ENCODE measurements at regions not wholly inside any gene's neighbourhood (a gene's known extent, or its start where the extent isn't known, plus 50 kb on each side); places are given as distances from the start of the nearest gene placed in this dataset.
"Not testable (repeated sequence)": the region's sequence is repeated elsewhere in the genome, so short reads cannot be mapped to it uniquely, and the experiment has no call there.

GRCh38 chr13:31385540-31385939, 185.8 kb downstream of the B3GLCT start:
- in situ Hi-C loops (cut with HindIII; ENCODE audit: low sequenced_read_pairs) = no loop called here
- no peak for DNase-seq (ENCODE audit: low spot score)

DNA sequence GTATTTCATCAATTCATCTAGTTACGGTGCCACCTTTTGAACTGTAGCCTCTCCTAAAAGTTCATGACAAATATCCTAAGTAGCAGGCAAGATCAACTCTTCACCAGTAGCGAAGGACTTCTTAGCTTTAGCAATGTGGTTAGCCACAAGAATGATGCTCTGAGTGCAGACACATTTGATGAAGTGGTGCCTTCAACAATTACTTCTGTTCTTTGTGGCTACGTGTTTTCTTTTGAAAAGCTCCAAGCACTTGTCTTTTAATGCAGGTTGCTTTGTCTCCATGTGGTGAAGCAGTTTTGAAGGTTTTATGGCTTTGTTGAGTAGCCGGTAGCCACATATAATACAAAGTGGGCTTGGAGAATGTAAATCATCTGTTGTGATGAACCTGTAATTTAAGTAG, 194.7 kb downstream of the B3GLCT start:
- in situ Hi-C loops (cut with HindIII; ENCODE audit: low sequenced_read_pairs) = no loop called here
- DNase-seq (ENCODE audit: low spot score) = no peak

DNA sequence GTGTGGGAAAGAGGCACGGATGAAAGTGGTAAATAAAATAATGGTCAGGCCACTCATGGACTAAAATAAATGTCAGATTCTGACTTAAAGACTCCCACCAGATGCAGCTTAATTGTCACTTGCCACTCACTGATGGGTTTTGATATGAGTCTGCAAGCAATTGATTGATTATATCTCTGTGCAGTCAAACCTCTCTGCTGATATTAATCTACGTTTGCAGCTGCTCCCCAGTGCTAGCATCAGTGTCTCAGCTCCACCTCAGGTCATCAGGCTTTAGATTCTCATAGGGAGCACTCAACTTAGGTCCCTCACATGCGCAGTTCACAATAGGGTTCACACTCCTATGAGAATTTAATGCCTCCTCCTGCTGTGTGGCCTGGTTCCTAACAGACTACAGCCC, 195.3 kb downstream of the B3GLCT start:
- in situ Hi-C loops (cut with HindIII; ENCODE audit: low sequenced_read_pairs) = no loop called here
- DNase-seq (ENCODE audit: low spot score) = no peak

DNA sequence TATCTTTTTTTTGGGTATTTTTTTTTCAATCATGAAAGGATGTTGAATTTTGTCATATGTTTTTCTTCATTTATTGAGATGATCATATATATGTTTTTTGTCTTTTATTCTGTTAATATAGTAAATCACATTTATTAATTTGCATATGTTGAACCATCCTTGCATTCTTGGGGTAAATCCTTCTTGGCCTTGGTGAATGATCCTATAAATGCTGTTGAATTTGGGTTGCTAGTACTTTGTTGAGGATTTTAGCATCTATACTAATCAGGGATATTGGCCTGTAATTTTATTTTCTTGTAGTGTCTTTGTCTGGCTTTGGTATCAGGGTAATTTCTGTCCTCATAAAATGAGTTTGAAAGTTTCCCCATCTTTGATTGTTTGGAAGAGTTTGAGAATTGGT, 199.9 kb downstream of the B3GLCT start:
- no peak for DNase-seq (ENCODE audit: low spot score)
- in situ Hi-C loops (cut with HindIII; ENCODE audit: low sequenced_read_pairs) = no loop called here

DNA sequence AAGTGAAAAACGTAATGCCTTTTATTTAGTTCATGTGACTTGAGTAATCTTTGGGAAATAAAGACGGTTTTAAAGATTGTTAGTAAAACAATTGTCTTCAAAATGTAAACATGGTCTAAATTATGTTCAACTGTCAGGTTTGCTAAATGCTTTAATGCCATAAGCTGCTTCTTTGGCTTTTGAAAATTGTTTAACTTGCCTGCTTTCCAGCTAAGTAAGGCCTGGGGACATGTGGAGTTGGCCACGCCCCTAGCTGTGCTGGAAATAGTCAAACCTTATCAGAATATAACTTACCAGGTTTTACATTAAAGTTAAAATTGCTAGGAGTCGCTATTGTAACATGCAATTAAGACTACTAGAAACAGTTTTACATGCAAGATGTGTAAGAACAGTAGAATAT, 203.9 kb downstream of the B3GLCT start:
- in situ Hi-C loops (cut with HindIII; ENCODE audit: low sequenced_read_pairs); DNase-seq (ENCODE audit: low spot score): not testable (repeated sequence)

- in situ Hi-C loops (cut with HindIII; ENCODE audit: low sequenced_read_pairs) = no loop called here
- DNase-seq (ENCODE audit: low spot score) = no peak
Measured at GRCh38 chr13:31408927-31409326, 209.2 kb downstream of the B3GLCT start.

GRCh38 chr13:31409678-31410356, 210.0 kb downstream of the B3GLCT start:
- no peak for DNase-seq (ENCODE audit: low spot score)
- in situ Hi-C loops (cut with HindIII; ENCODE audit: low sequenced_read_pairs) = no loop called here

DNA sequence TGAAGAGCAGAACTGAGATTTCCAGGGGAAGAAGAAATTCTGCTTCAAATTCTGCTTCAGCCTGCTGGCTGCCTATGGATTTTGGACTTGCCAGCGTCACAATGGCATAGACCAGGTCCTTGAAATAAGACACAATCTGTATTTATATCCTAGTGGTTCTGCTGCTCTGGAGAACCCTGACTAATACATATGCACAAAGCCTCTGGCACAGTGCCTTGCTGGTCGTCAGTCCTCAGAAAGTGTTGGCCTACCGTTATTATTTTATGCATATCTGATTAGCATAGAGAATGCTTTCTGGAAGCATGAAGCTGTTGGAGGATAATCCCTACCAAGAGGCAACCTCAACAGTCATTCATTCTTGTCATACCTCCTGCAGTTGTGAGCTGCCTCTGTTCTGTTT, 213.7 kb downstream of the B3GLCT start:
- in situ Hi-C loops (cut with HindIII; ENCODE audit: low sequenced_read_pairs) = no loop called here

DNA sequence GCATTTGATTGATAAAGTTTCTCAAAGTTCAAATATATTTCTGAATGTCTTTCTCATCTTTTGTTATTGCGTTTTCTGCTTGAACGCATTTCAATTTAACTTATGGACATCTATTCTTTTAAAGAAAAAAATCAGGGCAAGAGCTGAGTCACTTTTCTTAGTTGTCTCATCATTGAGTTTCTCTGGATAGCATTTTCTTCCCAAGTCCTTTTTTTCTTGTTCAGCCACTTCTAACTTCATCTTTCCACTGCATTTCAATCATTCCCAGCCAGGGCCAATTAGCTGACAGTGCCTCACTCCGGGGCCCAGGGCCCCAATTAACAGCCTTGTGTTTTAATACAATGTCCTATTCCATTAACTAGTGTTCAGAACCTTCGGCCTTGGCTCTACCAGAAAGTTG, 216.3 kb downstream of the B3GLCT start:
- in situ Hi-C loops (cut with HindIII; ENCODE audit: low sequenced_read_pairs) = no loop called here
- DNase-seq (ENCODE audit: low spot score) = no peak

More for the DNA sequence above, 213.7 kb downstream of the B3GLCT start:
- DNase-seq (ENCODE audit: low spot score) = no peak

GRCh38 chr13:31418186-31418585, 218.4 kb downstream of the B3GLCT start:
- in situ Hi-C loops (cut with HindIII; ENCODE audit: low sequenced_read_pairs) = no loop called here
- DNase-seq (ENCODE audit: low spot score) = no peak

- in situ Hi-C loops (cut with HindIII; ENCODE audit: low sequenced_read_pairs) = no loop called here
- DNase-seq (ENCODE audit: low spot score) = no peak
Measured at GRCh38 chr13:31421756-31422155, 222.0 kb downstream of the B3GLCT start.

GRCh38 chr13:31424130-31424729, 224.5 kb downstream of the B3GLCT start:
- DNase-seq (ENCODE audit: low spot score) = peak; percentile 57
- in situ Hi-C loops (cut with HindIII; ENCODE audit: low sequenced_read_pairs) = no loop called here

GRCh38 chr13:31426395-31426794, 226.6 kb downstream of the B3GLCT start:
- in situ Hi-C loops (cut with HindIII; ENCODE audit: low sequenced_read_pairs) = no loop called here
- DNase-seq (ENCODE audit: low spot score) = no peak

DNA sequence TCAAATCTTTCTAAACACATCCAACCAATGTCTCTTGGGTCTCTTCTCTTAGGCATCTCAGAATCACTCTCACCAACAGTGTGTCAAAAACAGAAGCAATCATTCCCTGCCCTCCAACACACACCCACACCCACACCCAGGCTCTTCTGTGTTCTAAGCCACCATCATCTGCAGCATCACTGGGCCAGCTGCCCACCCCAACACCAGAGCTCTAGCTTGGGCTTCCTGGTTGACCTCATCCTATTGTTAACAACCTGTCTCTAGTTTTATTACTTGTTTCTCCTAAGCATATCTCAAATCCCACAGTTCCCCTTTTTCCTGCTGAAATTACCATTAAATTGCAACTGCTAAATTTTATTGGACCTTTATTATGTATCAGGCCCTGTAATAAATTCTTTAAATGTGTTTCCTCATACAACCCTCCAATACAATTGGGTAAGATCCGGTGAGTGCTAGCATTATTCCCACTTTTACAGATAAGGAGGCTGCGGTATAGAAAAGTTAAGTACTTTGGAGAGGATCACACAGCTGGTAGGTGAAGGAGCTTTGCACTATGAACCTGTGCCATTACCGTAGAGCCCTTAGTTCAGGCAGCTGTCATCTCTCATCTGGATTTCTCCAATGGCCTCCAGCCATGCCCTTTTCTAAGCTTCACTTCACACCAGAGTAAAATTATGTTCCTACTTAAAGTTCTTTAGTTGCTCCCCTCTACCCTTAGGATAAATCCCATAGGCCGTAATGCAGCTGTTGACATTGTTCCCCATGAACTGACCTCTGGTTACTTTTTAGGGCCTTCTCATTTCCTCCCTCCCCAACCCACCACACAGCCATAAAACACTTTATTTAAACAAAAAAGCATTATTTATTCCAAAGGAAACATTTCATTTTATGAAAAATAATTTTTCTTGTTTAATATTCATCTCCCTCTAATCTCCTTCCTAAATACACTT, 227.7 kb downstream of the B3GLCT start:
- in situ Hi-C loops (cut with HindIII; ENCODE audit: low sequenced_read_pairs) = no loop called here
- no peak for DNase-seq (ENCODE audit: low spot score)

DNA sequence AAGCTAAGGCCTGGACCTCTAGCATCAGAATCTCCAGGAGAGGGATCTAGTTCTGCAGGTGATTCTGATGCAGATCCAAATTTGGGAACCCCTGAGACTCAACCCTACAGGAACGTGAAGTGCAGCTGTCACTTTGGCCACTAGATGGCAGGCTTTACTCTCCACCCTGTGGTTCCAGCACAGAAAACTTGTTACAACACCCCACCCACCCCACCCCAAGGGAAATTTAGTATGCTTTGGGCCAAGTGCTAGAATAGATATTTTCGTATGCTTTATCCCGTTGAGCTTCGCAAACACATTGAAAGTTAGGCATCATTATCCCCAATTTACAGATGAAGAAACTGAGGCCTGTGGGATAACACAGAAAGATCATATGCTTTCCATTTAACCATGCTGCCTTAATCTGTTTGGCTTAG, 232.0 kb downstream of the B3GLCT start:
- peak; percentile 10 for DNase-seq (ENCODE audit: low spot score)
- in situ Hi-C loops (cut with HindIII; ENCODE audit: low sequenced_read_pairs) = no loop called here

GRCh38 chr13:31433207-31433606, 233.4 kb downstream of the B3GLCT start:
- in situ Hi-C loops (cut with HindIII; ENCODE audit: low sequenced_read_pairs) = no loop called here
- DNase-seq (ENCODE audit: low spot score) = no peak

- DNase-seq (ENCODE audit: low spot score) = no peak
- in situ Hi-C loops (cut with HindIII; ENCODE audit: low sequenced_read_pairs) = no loop called here
Measured at GRCh38 chr13:31433746-31434145, 234.0 kb downstream of the B3GLCT start.

- DNase-seq (ENCODE audit: low spot score) = no peak
- in situ Hi-C loops (cut with HindIII; ENCODE audit: low sequenced_read_pairs) = no loop called here
Measured at GRCh38 chr13:31434613-31435012, 234.8 kb downstream of the B3GLCT start.

- in situ Hi-C loops (cut with HindIII; ENCODE audit: low sequenced_read_pairs) = no loop called here
Measured at GRCh38 chr13:31435536-31435935, 235.8 kb downstream of the B3GLCT start.

DNA sequence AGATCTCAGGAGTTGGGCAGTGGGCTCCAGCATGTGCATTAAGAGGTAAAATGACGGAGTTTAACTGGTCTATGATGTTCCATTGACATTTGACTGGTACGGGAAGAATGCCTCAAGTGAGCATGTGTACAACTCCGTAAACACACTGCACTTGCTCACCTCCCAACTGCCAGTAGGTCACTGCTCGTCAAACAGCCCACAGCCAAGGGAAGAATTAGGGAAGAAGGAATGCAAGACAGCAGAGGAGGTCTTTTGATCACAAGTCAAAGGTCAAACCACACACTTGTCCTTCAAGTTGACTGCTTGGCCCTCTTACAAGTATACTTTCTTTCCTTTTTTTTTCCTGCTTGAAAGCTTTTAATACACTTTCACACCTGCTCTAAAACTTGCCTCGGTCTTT, 236.7 kb downstream of the B3GLCT start:
- in situ Hi-C loops (cut with HindIII; ENCODE audit: low sequenced_read_pairs) = no loop called here
- DNase-seq (ENCODE audit: low spot score) = no peak

More at GRCh38 chr13:31435536-31435935, 235.8 kb downstream of the B3GLCT start:
- DNase-seq (ENCODE audit: low spot score) = no peak
